ENCODE measurements at regions not wholly inside any gene's neighbourhood (a gene's known extent, or its start where the extent isn't known, plus 50 kb on each side); places are given as distances from the start of the nearest gene placed in this dataset.
"Not testable (repeated sequence)": the region's sequence is repeated elsewhere in the genome, so short reads cannot be mapped to it uniquely, and the experiment has no call there.

DNA sequence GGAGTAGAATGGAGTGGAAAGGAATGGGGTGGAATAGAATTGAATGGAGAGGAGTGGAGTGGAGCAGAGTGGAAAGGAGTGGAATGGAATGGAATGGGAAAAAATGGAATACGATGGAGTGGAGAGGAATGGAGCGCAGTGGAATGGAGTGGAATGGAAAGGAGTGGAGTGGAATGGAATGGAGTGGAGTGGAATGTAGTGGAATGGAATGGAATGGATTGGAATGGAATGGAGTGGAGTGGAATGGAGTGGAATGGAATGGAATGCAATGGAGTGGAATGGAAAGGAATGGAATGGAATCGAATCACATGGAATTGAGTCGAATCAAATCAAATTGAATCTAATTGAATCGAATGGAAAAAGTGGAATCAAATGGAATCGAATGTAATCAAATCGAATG, 1016.1 kb downstream of the CDY1 start:
- no peak for DNase-seq

DNA sequence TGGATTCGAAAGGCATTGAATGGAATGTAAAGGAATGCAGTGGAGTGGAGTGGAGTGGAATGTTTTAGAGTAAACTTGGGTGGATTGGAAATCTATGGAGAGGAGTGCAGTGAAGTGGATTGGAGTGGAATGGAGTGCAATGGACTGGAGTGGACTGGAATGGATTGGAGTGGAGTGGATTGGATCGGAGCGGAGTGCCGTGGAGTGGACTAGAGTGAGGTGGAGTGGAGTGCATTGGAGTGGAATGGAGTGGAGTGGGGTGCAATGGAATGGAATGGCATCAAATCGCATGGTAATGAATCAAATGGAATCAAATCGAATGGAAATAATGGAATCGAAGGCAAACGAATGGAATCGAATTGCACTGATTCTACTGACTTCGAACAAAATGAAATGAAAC, 1023.9 kb downstream of the CDY1 start:
- DNase-seq: not testable (repeated sequence)

GRCh38 chrY:26648240-26648639, 1026.3 kb downstream of the CDY1 start:
- DNase-seq: not testable (repeated sequence)

GRCh38 chrY:26664245-26664644, 1042.3 kb downstream of the CDY1 start:
- not testable (repeated sequence) for DNase-seq

DNA sequence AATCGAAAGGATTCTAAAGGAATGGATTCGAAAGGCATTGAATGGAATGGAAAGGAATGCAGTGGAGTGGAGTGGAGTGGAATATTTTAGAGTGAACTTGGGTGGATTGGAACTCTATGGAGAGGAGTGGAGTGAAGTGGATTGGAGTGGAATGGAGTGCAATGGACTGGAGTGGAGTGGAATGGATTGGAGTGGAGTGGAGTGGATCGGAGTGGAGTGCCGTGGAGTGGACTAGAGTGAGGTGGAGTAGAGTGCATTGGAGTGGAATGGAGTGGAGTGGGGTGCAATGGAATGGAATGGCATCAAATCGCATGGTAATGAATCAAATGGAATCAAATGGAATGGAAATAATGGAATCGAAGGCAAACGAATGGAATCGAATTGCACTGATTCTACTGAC, 1044.8 kb downstream of the CDY1 start:
- not testable (repeated sequence) for DNase-seq

DNA sequence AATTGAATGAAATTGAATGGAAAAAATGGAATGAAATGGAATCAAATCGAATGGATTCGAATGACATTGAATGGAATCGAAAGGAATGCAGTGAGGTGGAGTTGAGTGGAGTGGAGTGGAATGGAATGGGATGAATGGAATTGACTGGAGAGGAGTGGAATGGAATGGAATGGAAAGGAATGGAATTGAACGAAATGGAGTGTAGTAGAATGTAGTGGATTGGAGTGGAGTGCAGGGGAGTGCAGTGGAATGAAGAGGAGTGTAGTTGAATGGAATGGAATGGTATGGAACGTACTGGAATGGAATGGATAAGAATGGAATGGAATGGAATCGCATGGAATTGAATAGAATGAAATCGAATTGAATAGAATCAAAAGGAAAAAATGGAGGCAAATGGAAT, 1047.3 kb downstream of the CDY1 start:
- not testable (repeated sequence) for DNase-seq

GRCh38 chrY:26670360-26670871, 1048.5 kb downstream of the CDY1 start:
- DNase-seq: peak in 2 of 3 donors; percentile 0 to 4

- DNase-seq: peak in 2 of 3 donors; percentile 3 to 28
Observed at GRCh38 chrY:26670881-26671879, 1049.3 kb downstream of the CDY1 start.
